ENCODE measurements at regions not wholly inside any gene's neighbourhood (a gene's known extent, or its start where the extent isn't known, plus 50 kb on each side); places are given as distances from the start of the nearest gene placed in this dataset.

DNA sequence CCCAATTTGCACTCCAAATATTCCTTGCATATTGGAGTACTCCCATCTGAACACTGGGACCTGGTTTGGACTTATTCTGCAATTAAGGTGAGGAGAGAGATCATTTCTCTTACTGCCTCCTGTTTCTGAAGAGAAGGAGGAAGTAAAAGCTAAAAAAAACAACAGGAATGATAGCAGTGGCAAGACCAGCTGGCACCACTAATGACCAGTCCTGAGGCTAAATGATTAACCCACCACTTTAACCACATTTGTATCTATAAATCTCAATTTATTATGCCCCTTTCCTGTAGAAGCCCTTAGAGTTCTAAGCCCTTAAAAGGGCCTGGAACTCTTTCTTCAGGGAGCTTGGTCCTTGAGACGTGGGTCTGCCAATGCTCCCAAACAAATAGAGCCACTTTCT lies 625.0 kb upstream of the TSPY4 start:
- TF ChIP-seq, protein P1, sequence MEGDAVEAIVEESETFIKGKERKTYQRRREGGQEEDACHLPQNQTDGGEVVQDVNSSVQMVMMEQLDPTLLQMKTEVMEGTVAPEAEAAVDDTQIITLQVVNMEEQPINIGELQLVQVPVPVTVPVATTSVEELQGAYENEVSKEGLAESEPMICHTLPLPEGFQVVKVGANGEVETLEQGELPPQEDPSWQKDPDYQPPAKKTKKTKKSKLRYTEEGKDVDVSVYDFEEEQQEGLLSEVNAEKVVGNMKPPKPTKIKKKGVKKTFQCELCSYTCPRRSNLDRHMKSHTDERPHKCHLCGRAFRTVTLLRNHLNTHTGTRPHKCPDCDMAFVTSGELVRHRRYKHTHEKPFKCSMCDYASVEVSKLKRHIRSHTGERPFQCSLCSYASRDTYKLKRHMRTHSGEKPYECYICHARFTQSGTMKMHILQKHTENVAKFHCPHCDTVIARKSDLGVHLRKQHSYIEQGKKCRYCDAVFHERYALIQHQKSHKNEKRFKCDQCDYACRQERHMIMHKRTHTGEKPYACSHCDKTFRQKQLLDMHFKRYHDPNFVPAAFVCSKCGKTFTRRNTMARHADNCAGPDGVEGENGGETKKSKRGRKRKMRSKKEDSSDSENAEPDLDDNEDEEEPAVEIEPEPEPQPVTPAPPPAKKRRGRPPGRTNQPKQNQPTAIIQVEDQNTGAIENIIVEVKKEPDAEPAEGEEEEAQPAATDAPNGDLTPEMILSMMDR (IDR thresholded peaks at IDR 0.05) = no peak
- no peak for TF ChIP-seq POLR2A (IDR thresholded peaks at IDR 0.05)

Data from body of pancreas (tissue), 4 donors.